ENCODE measurements at regions not wholly inside any gene's neighbourhood (a gene's known extent, or its start where the extent isn't known, plus 50 kb on each side); places are given as distances from the start of the nearest gene placed in this dataset.
"Not testable (repeated sequence)": the region's sequence is repeated elsewhere in the genome, so short reads cannot be mapped to it uniquely, and the experiment has no call there.

DNA sequence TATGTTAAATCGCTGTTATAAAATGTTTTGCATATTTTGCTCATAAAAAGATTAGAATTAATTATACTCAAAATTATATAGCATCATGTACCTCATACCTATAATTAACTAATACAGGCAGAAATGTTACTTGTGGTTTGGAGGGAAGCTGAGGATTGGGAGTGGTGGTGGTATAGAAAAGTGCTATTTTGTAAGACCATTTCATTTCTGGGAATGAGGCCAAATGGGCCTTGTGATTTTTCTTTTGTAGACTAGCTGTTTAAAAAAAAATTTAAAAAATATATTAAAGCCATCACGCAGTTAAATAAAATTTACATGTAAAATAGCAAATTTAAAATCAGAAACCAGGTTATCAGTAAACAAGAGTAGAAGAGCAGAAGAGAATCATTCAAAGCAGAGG lies 560.8 kb upstream of the FAM98A start:
- no peak for DNase-seq (ENCODE audit: low read depth)

GRCh38 chr2:34153484-34153883 lies 554.4 kb upstream of the FAM98A start:
- DNase-seq (ENCODE audit: low read depth), result no peak
- no peak overlapping the region for H3K4me3 ChIP-seq (ENCODE audit: low read length)
- TF ChIP-seq, protein P1, sequence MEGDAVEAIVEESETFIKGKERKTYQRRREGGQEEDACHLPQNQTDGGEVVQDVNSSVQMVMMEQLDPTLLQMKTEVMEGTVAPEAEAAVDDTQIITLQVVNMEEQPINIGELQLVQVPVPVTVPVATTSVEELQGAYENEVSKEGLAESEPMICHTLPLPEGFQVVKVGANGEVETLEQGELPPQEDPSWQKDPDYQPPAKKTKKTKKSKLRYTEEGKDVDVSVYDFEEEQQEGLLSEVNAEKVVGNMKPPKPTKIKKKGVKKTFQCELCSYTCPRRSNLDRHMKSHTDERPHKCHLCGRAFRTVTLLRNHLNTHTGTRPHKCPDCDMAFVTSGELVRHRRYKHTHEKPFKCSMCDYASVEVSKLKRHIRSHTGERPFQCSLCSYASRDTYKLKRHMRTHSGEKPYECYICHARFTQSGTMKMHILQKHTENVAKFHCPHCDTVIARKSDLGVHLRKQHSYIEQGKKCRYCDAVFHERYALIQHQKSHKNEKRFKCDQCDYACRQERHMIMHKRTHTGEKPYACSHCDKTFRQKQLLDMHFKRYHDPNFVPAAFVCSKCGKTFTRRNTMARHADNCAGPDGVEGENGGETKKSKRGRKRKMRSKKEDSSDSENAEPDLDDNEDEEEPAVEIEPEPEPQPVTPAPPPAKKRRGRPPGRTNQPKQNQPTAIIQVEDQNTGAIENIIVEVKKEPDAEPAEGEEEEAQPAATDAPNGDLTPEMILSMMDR (conservative IDR thresholded peaks at IDR 0.05; ENCODE audit: low read length), result no peak

More for the DNA sequence above, 560.8 kb upstream of the FAM98A start:
- TF ChIP-seq, protein P1 (conservative IDR thresholded peaks at IDR 0.05; ENCODE audit: low read length), result no peak
- no peak overlapping the region for H3K4me3 ChIP-seq (ENCODE audit: low read length)

- no peak for DNase-seq (ENCODE audit: low read depth)
- TF ChIP-seq, protein P1 (conservative IDR thresholded peaks at IDR 0.05; ENCODE audit: low read length), result no peak
Measured at GRCh38 chr2:34147780-34148179, 548.7 kb upstream of the FAM98A start.

DNA sequence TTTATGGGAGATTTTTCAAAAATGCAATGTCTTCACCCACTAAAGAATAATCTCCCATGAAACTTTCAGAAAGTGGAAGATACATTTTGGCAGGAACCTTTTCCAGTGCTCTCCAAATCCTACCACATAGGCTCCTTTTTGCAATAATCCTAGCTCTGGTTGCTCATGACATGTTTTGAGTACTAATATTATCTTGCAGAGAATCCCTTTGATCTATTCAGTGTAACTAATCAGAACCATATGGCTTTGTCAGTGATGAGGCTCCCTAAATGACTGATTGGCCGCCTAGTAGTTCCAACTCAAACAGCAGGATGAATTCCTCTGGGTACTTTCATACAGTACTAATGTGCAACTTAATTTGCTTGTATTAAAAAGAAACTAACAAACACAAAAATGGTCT lies 544.0 kb upstream of the FAM98A start:
- TF ChIP-seq, protein P1 (conservative IDR thresholded peaks at IDR 0.05; ENCODE audit: low read length), result no peak
- no peak overlapping the region for H3K4me3 ChIP-seq (ENCODE audit: low read length)

More at GRCh38 chr2:34147780-34148179, 548.7 kb upstream of the FAM98A start:
- no peak overlapping the region for H3K4me3 ChIP-seq (ENCODE audit: low read length)

GRCh38 chr2:34142531-34143008 lies 543.5 kb upstream of the FAM98A start:
- not testable (repeated sequence) for DNase-seq (ENCODE audit: low read depth)

More for the DNA sequence above, 544.0 kb upstream of the FAM98A start:
- no peak for DNase-seq (ENCODE audit: low read depth)

DNA sequence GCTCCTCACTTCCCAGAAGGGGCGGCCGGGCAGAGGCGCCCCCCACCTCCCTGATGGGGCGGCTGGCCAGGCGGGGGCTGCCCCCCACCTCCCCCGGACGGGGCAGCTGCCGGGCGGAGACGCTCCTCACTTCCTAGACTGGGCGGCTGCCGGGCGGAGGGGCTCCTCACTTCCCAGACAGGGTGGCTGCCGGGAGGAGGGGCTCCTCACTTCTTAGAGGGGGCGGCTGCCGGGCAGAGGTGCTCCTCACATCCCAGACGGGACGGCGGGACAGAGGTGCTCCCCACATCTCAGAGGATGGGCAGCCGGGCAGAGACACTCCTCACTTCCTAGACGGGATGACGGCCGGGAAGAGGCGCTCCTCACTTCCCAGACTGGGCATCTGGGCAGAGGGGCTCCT lies 534.0 kb upstream of the FAM98A start:
- not testable (repeated sequence) for H3K4me3 ChIP-seq (ENCODE audit: low read length); DNase-seq (ENCODE audit: low read depth)

More at GRCh38 chr2:34142531-34143008, 543.5 kb upstream of the FAM98A start:
- H3K4me3 ChIP-seq (ENCODE audit: low read length), result not testable (repeated sequence)

GRCh38 chr2:34126279-34126678 lies 527.2 kb upstream of the FAM98A start:
- TF ChIP-seq, protein P1 (conservative IDR thresholded peaks at IDR 0.05; ENCODE audit: low read length), result no peak
- DNase-seq (ENCODE audit: low read depth), result no peak
- no peak overlapping the region for H3K4me3 ChIP-seq (ENCODE audit: low read length)

- TF ChIP-seq, protein P1 (conservative IDR thresholded peaks at IDR 0.05; ENCODE audit: low read length), result no peak
- DNase-seq (ENCODE audit: low read depth), result no peak
- H3K4me3 ChIP-seq (ENCODE audit: low read length), result no peak overlapping the region
Measured at GRCh38 chr2:34123996-34124785, 525.1 kb upstream of the FAM98A start.

All from AG10803 (cell line).